ENCODE measurements at regions not wholly inside any gene's neighbourhood (a gene's known extent, or its start where the extent isn't known, plus 50 kb on each side); places are given as distances from the start of the nearest gene placed in this dataset.

DNA sequence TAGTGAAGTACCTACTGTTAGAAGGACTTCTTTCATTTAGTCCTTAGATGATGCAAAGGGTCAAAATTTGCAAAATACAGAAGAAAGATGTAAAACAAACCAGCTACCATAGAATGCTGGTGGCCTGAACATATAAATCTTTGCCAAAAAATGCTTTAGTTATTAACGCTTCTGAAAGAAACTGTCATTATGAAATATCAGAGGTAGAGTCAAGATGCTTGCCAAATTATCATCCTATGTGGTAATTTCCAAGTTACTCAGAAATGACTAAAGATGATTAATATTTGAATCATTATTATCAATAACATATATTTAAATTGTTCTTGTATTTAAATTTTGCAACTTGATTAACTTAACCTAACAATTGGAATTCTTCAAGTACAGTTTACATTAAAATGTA, 588.4 kb upstream of the FAM241A start:
- H3K9ac ChIP-seq (ENCODE audit: low read length), result no peak overlapping the region
- no peaks in the 10 kb centered on the region for H3K27me3 ChIP-seq (ENCODE audit: low read length)
- H3K9me3 ChIP-seq (ENCODE audit: low read length), result no peaks in the 10 kb centered on the region
- no peak overlapping the region for H3K4me2 ChIP-seq (ENCODE audit: low read depth, low read length, poor library complexity, severe bottlenecking)
- no peak overlapping the region for H3K4me3 ChIP-seq (ENCODE audit: low read length)
- no peaks in the 10 kb centered on the region for H4K20me1 ChIP-seq (ENCODE audit: insufficient read depth, low read depth, low read length)
- no peaks in the 10 kb centered on the region for H3K4me1 ChIP-seq (ENCODE audit: low read length)
- no peak overlapping the region for H3K27ac ChIP-seq (ENCODE audit: low read length)
- H3K36me3 ChIP-seq (ENCODE audit: insufficient read depth, low read length), result no peaks in the 10 kb centered on the region
- 0 out of 2 replicates have a peak, but pooled peaks cover 3% of the 10 kb centered on the region for H3K9me2 ChIP-seq (replicated peaks; ENCODE audit: insufficient read depth, low read length)
- no peaks in the 10 kb centered on the region for H3K79me2 ChIP-seq (ENCODE audit: low read length)
- no peak overlapping the region for H2AFZ ChIP-seq (ENCODE audit: low read length)
- no peak for DNase-seq

- Histone ChIP-seq H3K79me2 (ENCODE audit: low read length) (no peaks in the 10 kb centered on the region), H3K4me2 (ENCODE audit: low read depth, low read length, poor library complexity, severe bottlenecking) (no peak overlapping the region), H3K36me3 (ENCODE audit: insufficient read depth, low read length) (no peaks in the 10 kb centered on the region), H3K4me1 (ENCODE audit: low read length) (no peaks in the 10 kb centered on the region), H3K9ac (ENCODE audit: low read length) (no peak overlapping the region), H3K4me3 (ENCODE audit: low read length) (no peak overlapping the region), H3K27ac (ENCODE audit: low read length) (no peak overlapping the region), H3K27me3 (ENCODE audit: low read length) (no peaks in the 10 kb centered on the region), H3K9me3 (ENCODE audit: low read length) (no peaks in the 10 kb centered on the region), H4K20me1 (ENCODE audit: insufficient read depth, low read depth, low read length) (no peaks in the 10 kb centered on the region), H2AFZ (ENCODE audit: low read length) (no peak overlapping the region), H3K9me2 (replicated peaks; ENCODE audit: insufficient read depth, low read length) (0 out of 2 replicates have a peak, but pooled peaks cover 3% of the 10 kb centered on the region)
- no peak for DNase-seq
Measured at GRCh38 chr4:111562826-111563225, 582.4 kb upstream of the FAM241A start.

DNA sequence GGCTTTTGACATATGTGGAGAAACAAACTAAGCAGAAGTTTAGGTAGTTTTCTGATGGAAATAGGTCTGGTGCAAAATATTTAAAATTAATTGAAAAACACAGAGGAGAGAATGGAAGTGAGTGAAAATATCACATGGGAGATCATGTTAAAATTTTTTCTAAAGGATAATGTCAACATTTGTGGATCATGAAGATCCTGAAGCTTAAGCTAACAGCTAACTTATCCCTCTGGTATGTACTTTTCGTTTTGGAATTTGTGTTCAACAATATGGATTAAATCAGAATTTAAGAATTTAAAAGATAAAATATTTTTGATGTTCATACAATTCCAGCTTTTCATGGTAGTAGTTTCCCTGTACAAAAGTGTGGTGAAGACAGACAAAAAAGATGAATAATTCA, 572.8 kb upstream of the FAM241A start:
- Histone ChIP-seq H3K9me2 (replicated peaks; ENCODE audit: insufficient read depth, low read length) (no peaks in the 10 kb centered on the region), H3K27ac (ENCODE audit: low read length) (no peak overlapping the region), H3K36me3 (ENCODE audit: insufficient read depth, low read length) (no peaks in the 10 kb centered on the region), H3K4me1 (ENCODE audit: low read length) (no peaks in the 10 kb centered on the region), H3K4me2 (ENCODE audit: low read depth, low read length, poor library complexity, severe bottlenecking) (no peak overlapping the region), H3K9me3 (ENCODE audit: low read length) (no peaks in the 10 kb centered on the region), H3K79me2 (ENCODE audit: low read length) (no peaks in the 10 kb centered on the region), H3K27me3 (ENCODE audit: low read length) (no peaks in the 10 kb centered on the region), H3K4me3 (ENCODE audit: low read length) (no peak overlapping the region), H4K20me1 (ENCODE audit: insufficient read depth, low read depth, low read length) (no peaks in the 10 kb centered on the region), H2AFZ (ENCODE audit: low read length) (no peak overlapping the region), H3K9ac (ENCODE audit: low read length) (no peak overlapping the region)
- no peak for DNase-seq

- Histone ChIP-seq H3K9ac (ENCODE audit: low read length) (no peak overlapping the region), H3K36me3 (ENCODE audit: insufficient read depth, low read length) (no peaks in the 10 kb centered on the region), H3K9me2 (replicated peaks; ENCODE audit: insufficient read depth, low read length) (no peaks in the 10 kb centered on the region), H2AFZ (ENCODE audit: low read length) (no peak overlapping the region), H3K9me3 (ENCODE audit: low read length) (no peaks in the 10 kb centered on the region), H3K27me3 (ENCODE audit: low read length) (no peaks in the 10 kb centered on the region), H3K4me1 (ENCODE audit: low read length) (no peaks in the 10 kb centered on the region), H3K4me2 (ENCODE audit: low read depth, low read length, poor library complexity, severe bottlenecking) (no peak overlapping the region), H3K79me2 (ENCODE audit: low read length) (no peaks in the 10 kb centered on the region), H3K27ac (ENCODE audit: low read length) (no peak overlapping the region), H4K20me1 (ENCODE audit: insufficient read depth, low read depth, low read length) (no peaks in the 10 kb centered on the region), H3K4me3 (ENCODE audit: low read length) (no peak overlapping the region)
- DNase-seq, result no peak
Measured at GRCh38 chr4:111573386-111573785, 571.9 kb upstream of the FAM241A start.

GRCh38 chr4:111579767-111580166, 565.5 kb upstream of the FAM241A start:
- Histone ChIP-seq H3K9ac (ENCODE audit: low read length) (no peak overlapping the region), H3K36me3 (ENCODE audit: insufficient read depth, low read length) (no peaks in the 10 kb centered on the region), H3K27me3 (ENCODE audit: low read length) (no peaks in the 10 kb centered on the region), H3K4me2 (ENCODE audit: low read depth, low read length, poor library complexity, severe bottlenecking) (no peak overlapping the region), H3K4me3 (ENCODE audit: low read length) (no peak overlapping the region), H3K4me1 (ENCODE audit: low read length) (no peaks in the 10 kb centered on the region), H2AFZ (ENCODE audit: low read length) (no peak overlapping the region), H3K79me2 (ENCODE audit: low read length) (no peaks in the 10 kb centered on the region), H3K9me3 (ENCODE audit: low read length) (peaks cover 6% of the 10 kb centered on the region; the same call in 1 of the 2 replicates), H4K20me1 (ENCODE audit: insufficient read depth, low read depth, low read length) (no peaks in the 10 kb centered on the region), H3K27ac (ENCODE audit: low read length) (no peak overlapping the region), H3K9me2 (replicated peaks; ENCODE audit: insufficient read depth, low read length) (no peaks in the 10 kb centered on the region)
- DNase-seq, result no peak

DNA sequence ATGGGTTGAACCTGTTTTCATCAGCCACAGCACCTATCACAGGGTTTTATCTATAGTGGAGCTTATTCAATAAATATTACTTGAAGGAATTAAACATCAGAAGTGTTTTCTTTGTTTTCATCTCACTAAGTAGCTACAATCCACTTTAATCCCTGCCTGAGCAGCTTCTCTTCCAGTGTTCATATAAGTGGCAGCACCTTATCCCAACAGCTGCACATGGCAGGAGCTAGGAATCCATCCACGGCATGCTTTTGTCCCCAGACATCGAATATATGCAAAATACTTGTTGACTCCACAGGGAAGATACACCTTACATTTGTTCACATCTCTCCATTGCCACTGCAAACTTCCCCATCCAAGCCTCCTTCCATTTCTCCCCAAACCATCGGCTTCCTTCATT, 549.8 kb upstream of the FAM241A start:
- H3K9me3 ChIP-seq (ENCODE audit: low read length), result no peaks in the 10 kb centered on the region
- no peaks in the 10 kb centered on the region for H3K27me3 ChIP-seq (ENCODE audit: low read length)
- H3K79me2 ChIP-seq (ENCODE audit: low read length), result no peaks in the 10 kb centered on the region
- H3K4me1 ChIP-seq (ENCODE audit: low read length), result no peaks in the 10 kb centered on the region
- no peak overlapping the region for H3K4me2 ChIP-seq (ENCODE audit: low read depth, low read length, poor library complexity, severe bottlenecking)
- H4K20me1 ChIP-seq (ENCODE audit: insufficient read depth, low read depth, low read length), result no peaks in the 10 kb centered on the region
- H2AFZ ChIP-seq (ENCODE audit: low read length), result no peak overlapping the region
- no peak overlapping the region for H3K9ac ChIP-seq (ENCODE audit: low read length)
- no peak for DNase-seq
- H3K9me2 ChIP-seq (replicated peaks; ENCODE audit: insufficient read depth, low read length), result no peaks in the 10 kb centered on the region
- H3K27ac ChIP-seq (ENCODE audit: low read length), result no peak overlapping the region
- H3K36me3 ChIP-seq (ENCODE audit: insufficient read depth, low read length), result no peaks in the 10 kb centered on the region
- H3K4me3 ChIP-seq (ENCODE audit: low read length), result no peak overlapping the region

GRCh38 chr4:111596491-111596890, 548.8 kb upstream of the FAM241A start:
- no peaks in the 10 kb centered on the region for H3K36me3 ChIP-seq (ENCODE audit: insufficient read depth, low read length)
- no peak for DNase-seq
- H3K4me1 ChIP-seq (ENCODE audit: low read length), result no peaks in the 10 kb centered on the region
- H3K9me3 ChIP-seq (ENCODE audit: low read length), result no peaks in the 10 kb centered on the region
- no peaks in the 10 kb centered on the region for H4K20me1 ChIP-seq (ENCODE audit: insufficient read depth, low read depth, low read length)
- H3K9ac ChIP-seq (ENCODE audit: low read length), result no peak overlapping the region
- no peaks in the 10 kb centered on the region for H3K27me3 ChIP-seq (ENCODE audit: low read length)
- no peak overlapping the region for H2AFZ ChIP-seq (ENCODE audit: low read length)
- H3K9me2 ChIP-seq (replicated peaks; ENCODE audit: insufficient read depth, low read length), result no peaks in the 10 kb centered on the region
- H3K4me3 ChIP-seq (ENCODE audit: low read length), result no peak overlapping the region
- H3K79me2 ChIP-seq (ENCODE audit: low read length), result no peaks in the 10 kb centered on the region
- no peak overlapping the region for H3K4me2 ChIP-seq (ENCODE audit: low read depth, low read length, poor library complexity, severe bottlenecking)
- H3K27ac ChIP-seq (ENCODE audit: low read length), result no peak overlapping the region

- Histone ChIP-seq H3K4me1 (ENCODE audit: low read length) (no peaks in the 10 kb centered on the region), H3K36me3 (ENCODE audit: insufficient read depth, low read length) (no peaks in the 10 kb centered on the region), H3K9ac (ENCODE audit: low read length) (no peak overlapping the region), H3K27me3 (ENCODE audit: low read length) (no peaks in the 10 kb centered on the region), H3K27ac (ENCODE audit: low read length) (no peak overlapping the region), H3K9me2 (replicated peaks; ENCODE audit: insufficient read depth, low read length) (no peaks in the 10 kb centered on the region), H2AFZ (ENCODE audit: low read length) (no peak overlapping the region), H3K79me2 (ENCODE audit: low read length) (no peaks in the 10 kb centered on the region), H4K20me1 (ENCODE audit: insufficient read depth, low read depth, low read length) (no peaks in the 10 kb centered on the region), H3K4me3 (ENCODE audit: low read length) (no peak overlapping the region), H3K4me2 (ENCODE audit: low read depth, low read length, poor library complexity, severe bottlenecking) (no peak overlapping the region), H3K9me3 (ENCODE audit: low read length) (no peaks in the 10 kb centered on the region)
- DNase-seq, result no peak
Measured at GRCh38 chr4:111601671-111602070, 543.6 kb upstream of the FAM241A start.

- no peak overlapping the region for H3K4me2 ChIP-seq (ENCODE audit: low read depth, low read length, poor library complexity, severe bottlenecking)
- H3K9me3 ChIP-seq (ENCODE audit: low read length), result no peaks in the 10 kb centered on the region
- H3K9ac ChIP-seq (ENCODE audit: low read length), result no peak overlapping the region
- no peak overlapping the region for H2AFZ ChIP-seq (ENCODE audit: low read length)
- no peaks in the 10 kb centered on the region for H3K36me3 ChIP-seq (ENCODE audit: insufficient read depth, low read length)
- H3K4me1 ChIP-seq (ENCODE audit: low read length), result no peaks in the 10 kb centered on the region
- no peak overlapping the region for H3K4me3 ChIP-seq (ENCODE audit: low read length)
- H4K20me1 ChIP-seq (ENCODE audit: insufficient read depth, low read depth, low read length), result no peaks in the 10 kb centered on the region
- H3K79me2 ChIP-seq (ENCODE audit: low read length), result no peaks in the 10 kb centered on the region
- H3K27ac ChIP-seq (ENCODE audit: low read length), result no peak overlapping the region
- no peaks in the 10 kb centered on the region for H3K9me2 ChIP-seq (replicated peaks; ENCODE audit: insufficient read depth, low read length)
- no peaks in the 10 kb centered on the region for H3K27me3 ChIP-seq (ENCODE audit: low read length)
- no peak for DNase-seq
Measured at GRCh38 chr4:111602848-111603247, 542.4 kb upstream of the FAM241A start.

Measured in Karpas-422 (cell line).